A549 (cell line): ENCODE measurements at regions not wholly inside any gene's neighbourhood (a gene's known extent, or its start where the extent isn't known, plus 50 kb on each side); places are given as distances from the start of the nearest gene placed in this dataset.

Source experiments
- ATAC-seq, 2 experiments: fragments of 200-7000 bp in 1 of 2; fragments of >200 bp in 1 of 2; cut with Nextera tagmentation in 1 of 2; cut with Tn5 transposase in 1 of 2; 3 replicates each; pipeline versions ENCODE4 v1.8.0 to v1.9.1; 2018 to 2020; ENCODE audit warnings: mild to moderate bottlenecking in 1 of 2, moderate library complexity in 1 of 2
- CTCF ChIA-PET: fragments of 300-600 bp; sonication (Branson Sonifier 250); formaldehyde crosslinking; extraction: SDS; loops from one replicate; lab custom pipeline; 2021; ENCODE audit warnings: antibody characterized with exemption, inconsistent platforms; lab: Yijun Ruan, JAX
- POLR2A ChIA-PET: fragments of 350-600 bp; formaldehyde crosslinking; extraction: SDS; loops from one replicate; lab custom pipeline; 2021; ENCODE audit warnings: antibody characterized with exemption, inconsistent platforms; lab: Yijun Ruan, JAX
- DNase-seq, 2 experiments: peaks; one replicate each; pipeline versions ENCODE4 v3.0.0 to v3.0.0-alpha.2; 2011 to 2016; ENCODE audit warnings: low read depth in 1 of 2, low spot score in 1 of 2
- FAIRE-seq: peaks from 2 replicates; lab custom pipeline; 2011; peaks lifted over from hg19 to GRCh38; lab: Jason Lieb, UNC
- H3K27ac ChIP-seq, 2 experiments: fragments of >200 bp; sonication (Bioruptor Twin); formaldehyde crosslinking; 3 replicates each; pipeline ENCODE4 v1.5.1; 2016 to 2017
- H3K4me1 ChIP-seq: fragments of >200 bp; sonication (Bioruptor Twin); formaldehyde crosslinking; 3 replicates; pipeline ENCODE4 v1.6.1; 2016
- H3K4me2 ChIP-seq: fragments of >200 bp; sonication (Bioruptor Twin); formaldehyde crosslinking; 3 replicates; pipeline ENCODE4 v1.6.1; 2016
- H3K4me3 ChIP-seq: fragments of >200 bp; sonication (Bioruptor Twin); formaldehyde crosslinking; 3 replicates; pipeline ENCODE4 v1.5.1; 2016
- H3K9me3 ChIP-seq: fragments of >200 bp; sonication (Bioruptor Twin); formaldehyde crosslinking; 3 replicates; pipeline ENCODE4 v1.6.1; 2016
- CHD4 ChIP-seq: fragments of 200-600 bp; sonication (generic); IDR thresholded peaks from 2 replicates; pipeline ENCODE4 v1.6.1; 2016; ENCODE audit warnings: antibody characterized with exemption, mild to moderate bottlenecking, borderline replicate concordance
- EHMT2 ChIP-seq: fragments of 200-600 bp; sonication (generic); IDR thresholded peaks from 2 replicates; pipeline ENCODE4 v1.6.1; 2016; ENCODE audit warnings: antibody characterized with exemption, low read depth, mild to moderate bottlenecking, moderate library complexity
- FOSB ChIP-seq: fragments of 250-450 bp; sonication (Bioruptor Pico); IDR thresholded peaks from 2 replicates; pipeline ENCODE4 v1.5.0; 2020; ENCODE audit warnings: mild to moderate bottlenecking, moderate library complexity
- FOXS1 ChIP-seq: fragments of 250-450 bp; sonication (Bioruptor Pico); IDR thresholded peaks from 2 replicates; pipeline ENCODE4 v1.5.0; 2020; ENCODE audit warnings: mild to moderate bottlenecking, moderate library complexity
- HDAC2 ChIP-seq: fragments of 200-600 bp; sonication (generic); IDR thresholded peaks from 2 replicates; pipeline ENCODE4 v1.6.1; 2016
- HOXA7 ChIP-seq: fragments of 250-450 bp; sonication (Bioruptor Pico); IDR thresholded peaks from 2 replicates; pipeline ENCODE4 v1.5.0; 2020; ENCODE audit warnings: mild to moderate bottlenecking, moderate library complexity
- HOXB13 ChIP-seq: fragments of 250-450 bp; sonication (Bioruptor Pico); IDR thresholded peaks from 2 replicates; pipeline ENCODE4 v1.5.0; 2020; ENCODE audit warnings: low read depth, mild to moderate bottlenecking, moderate library complexity
- HOXB5 ChIP-seq: fragments of 250-450 bp; sonication (Bioruptor Pico); IDR thresholded peaks from 2 replicates; pipeline ENCODE4 v1.5.0; 2020; ENCODE audit warnings: mild to moderate bottlenecking, moderate library complexity
- JUNB ChIP-seq: fragments of >200 bp; sonication (Bioruptor Twin); formaldehyde crosslinking; IDR thresholded peaks from 2 replicates; pipeline ENCODE4 v1.6.1; 2016
- KDM5A ChIP-seq: fragments of 200-600 bp; sonication (generic); IDR thresholded peaks from 2 replicates; pipeline ENCODE4 v1.6.1; 2016; ENCODE audit warnings: antibody characterized with exemption, mild to moderate bottlenecking
- MAFK ChIP-seq: fragments of 450-650 bp; IDR thresholded peaks from 2 replicates; pipeline ENCODE4 v1.6.1; 2014; ENCODE audit not compliant: partially characterized antibody
- MAZ ChIP-seq: fragments of 150-350 bp; IDR thresholded peaks from 2 replicates; pipeline ENCODE4 v1.6.1; 2014; ENCODE audit warnings: antibody characterized with exemption, low read depth, low read length, borderline replicate concordance
- MYC ChIP-seq: IDR thresholded peaks from 2 replicates; pipeline ENCODE4 v1.6.1; 2012; ENCODE audit warnings: mild to moderate bottlenecking, inconsistent platforms, low read length, improper control_type of control experiment, borderline replicate concordance
- NPAS2 ChIP-seq: fragments of 250-450 bp; sonication (Bioruptor Pico); IDR thresholded peaks from 2 replicates; pipeline ENCODE4 v1.8.0; 2022; ENCODE audit warnings: mild to moderate bottlenecking, moderate library complexity, borderline replicate concordance
- PHF8 ChIP-seq: fragments of 200-600 bp; sonication (generic); IDR thresholded peaks from 2 replicates; pipeline ENCODE4 v1.6.1; 2016; ENCODE audit warnings: low read depth, mild to moderate bottlenecking, antibody characterized with exemption, moderate library complexity, borderline replicate concordance
- RAD21 ChIP-seq, 2 experiments: fragments of >200 bp in 1 of 2; sonication (Bioruptor Twin) in 1 of 2; formaldehyde crosslinking in 1 of 2; IDR thresholded peaks in 1 of 2; conservative IDR thresholded peaks in 1 of 2; 2 replicates in 1 of 2; 3 replicates in 1 of 2; pipeline ENCODE4 v1.6.1; 2012 to 2018; ENCODE audit warnings: inconsistent platforms in 1 of 2
- REST ChIP-seq: fragments of 200-600 bp; sonication (generic); IDR thresholded peaks from 2 replicates; pipeline ENCODE4 v1.6.1; 2016; ENCODE audit warnings: antibody characterized with exemption, mild to moderate bottlenecking, moderate library complexity
- RFX5 ChIP-seq: fragments of 450-650 bp; IDR thresholded peaks from 2 replicates; pipeline ENCODE4 v1.7.1; 2014; ENCODE audit warnings: antibody characterized with exemption, mild to moderate bottlenecking, moderate library complexity
- SMC3 ChIP-seq: fragments of >200 bp; sonication (Bioruptor Twin); formaldehyde crosslinking; IDR thresholded peaks from 3 replicates; pipeline ENCODE4 v1.6.1; 2018; ENCODE audit warnings: inconsistent platforms
- SREBF2 ChIP-seq: fragments of 450-650 bp; IDR thresholded peaks from 2 replicates; pipeline ENCODE4 v1.6.1; 2014; ENCODE audit warnings: mild to moderate bottlenecking, moderate library complexity
- USF2 ChIP-seq: fragments of 450-650 bp; IDR thresholded peaks from 2 replicates; pipeline ENCODE4 v1.6.1; 2014; ENCODE audit warnings: antibody characterized with exemption
- ZC3H11A ChIP-seq: fragments of 450-650 bp; IDR thresholded peaks from 2 replicates; pipeline ENCODE4 v1.6.1; 2014; ENCODE audit warnings: antibody characterized with exemption, mild to moderate bottlenecking
- ZSCAN20 ChIP-seq: fragments of 250-450 bp; sonication (Bioruptor Pico); IDR thresholded peaks from 2 replicates; pipeline ENCODE4 v1.8.0; 2022; ENCODE audit warnings: mild to moderate bottlenecking, moderate library complexity
- WGBS: methylation state at CpG from one replicate; pipeline ENCODE4 v1.1.6; 2017; ENCODE audit errors: missing lambda C conversion rate; 5-methylcytosine and 5-hydroxymethylcytosine counted together
- TF ChIP-seq, protein P1 (sequence below): IDR thresholded peaks from 2 replicates; pipeline ENCODE4 v1.6.1; 2012; ENCODE audit warnings: low read depth, borderline replicate concordance
- TF ChIP-seq, protein P2 (sequence below): fragments of 250-450 bp; sonication (Bioruptor Pico); IDR thresholded peaks from 2 replicates; pipeline ENCODE4 v1.5.0; 2020; ENCODE audit warnings: low read depth, mild to moderate bottlenecking, moderate library complexity
- TF ChIP-seq, protein P3 (sequence below): IDR thresholded peaks from 2 replicates; pipeline ENCODE4 v1.6.1; 2012

- Histone ChIP-seq H3K27ac (no peak overlapping the region), H3K4me2 (no peak overlapping the region), H3K4me3 (no peak overlapping the region), H3K9me3 (no peaks in the 10 kb centered on the region), H3K4me1 (no peaks in the 10 kb centered on the region)
- ATAC-seq (no peak), FAIRE-seq (no peak), DNase-seq (no peak)
- no peak for TF ChIP-seq RFX5
- TF ChIP-seq JUNB = no peak
- no peak for TF ChIP-seq MYC
- no peak for TF ChIP-seq NPAS2 (CRISPR knock-in tag)
- TF ChIP-seq, protein P1, sequence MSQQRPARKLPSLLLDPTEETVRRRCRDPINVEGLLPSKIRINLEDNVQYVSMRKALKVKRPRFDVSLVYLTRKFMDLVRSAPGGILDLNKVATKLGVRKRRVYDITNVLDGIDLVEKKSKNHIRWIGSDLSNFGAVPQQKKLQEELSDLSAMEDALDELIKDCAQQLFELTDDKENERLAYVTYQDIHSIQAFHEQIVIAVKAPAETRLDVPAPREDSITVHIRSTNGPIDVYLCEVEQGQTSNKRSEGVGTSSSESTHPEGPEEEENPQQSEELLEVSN = no peak
- TF ChIP-seq RAD21 (conservative IDR thresholded peaks at IDR 0.05 in 1 of 2, IDR thresholded peaks at IDR 0.05 in 1 of 2) = no peak
- TF ChIP-seq ZSCAN20 (CRISPR knock-in tag) = no peak
- TF ChIP-seq, protein P2, sequence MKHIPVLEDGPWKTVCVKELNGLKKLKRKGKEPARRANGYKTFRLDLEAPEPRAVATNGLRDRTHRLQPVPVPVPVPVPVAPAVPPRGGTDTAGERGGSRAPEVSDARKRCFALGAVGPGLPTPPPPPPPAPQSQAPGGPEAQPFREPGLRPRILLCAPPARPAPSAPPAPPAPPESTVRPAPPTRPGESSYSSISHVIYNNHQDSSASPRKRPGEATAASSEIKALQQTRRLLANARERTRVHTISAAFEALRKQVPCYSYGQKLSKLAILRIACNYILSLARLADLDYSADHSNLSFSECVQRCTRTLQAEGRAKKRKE (CRISPR knock-in tag) = no peak
- TF ChIP-seq HOXB13 = no peak
- TF ChIP-seq, protein P3, sequence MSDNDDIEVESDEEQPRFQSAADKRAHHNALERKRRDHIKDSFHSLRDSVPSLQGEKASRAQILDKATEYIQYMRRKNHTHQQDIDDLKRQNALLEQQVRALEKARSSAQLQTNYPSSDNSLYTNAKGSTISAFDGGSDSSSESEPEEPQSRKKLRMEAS = no peak
- TF ChIP-seq HOXB5 (CRISPR knock-in tag) = no peak
- TF ChIP-seq KDM5A = no peak
- no peak for TF ChIP-seq CHD4
- no peak for TF ChIP-seq FOXS1 (CRISPR knock-in tag)
- WGBS = 46% methylated on average over 14 of the region's 14 CpGs
- CTCF ChIA-PET = interaction anchor here (1.0 to 1.3 kb wide), 2 partner anchors 17 to 40 kb away, joined by 3 read pairs; no protein-coding TSS in a partner anchor
- POLR2A ChIA-PET = no interaction called here
Observed at GRCh38 chr17:11094331-11094730, 146.7 kb upstream of the SHISA6 start.

GRCh38 chr17:11086646-11087340 is 154.2 kb upstream of the SHISA6 start:
- Histone ChIP-seq H3K4me3 (no peak overlapping the region), H3K4me1 (no peaks in the 10 kb centered on the region), H3K27ac (no peak overlapping the region), H3K4me2 (no peak overlapping the region), H3K9me3 (no peaks in the 10 kb centered on the region; the same call in 2 of the 3 replicates)
- FAIRE-seq (no peak), DNase-seq (no peak), ATAC-seq (no peak)
- ChIA-PET CTCF (no interaction called here), POLR2A (no interaction called here)
- 10% methylated on average over 8 of the region's 8 CpGs for WGBS
- no peak for TF ChIP-seq EHMT2
- no peak for TF ChIP-seq PHF8
- TF ChIP-seq SREBF2 = no peak
- TF ChIP-seq ZC3H11A = no peak
- no peak for TF ChIP-seq RFX5
- no peak for TF ChIP-seq MYC
- no peak for TF ChIP-seq FOSB (CRISPR knock-in tag)
- no peak for TF ChIP-seq HOXA7
- no peak for TF ChIP-seq MAFK
- TF ChIP-seq REST = no peak
- no peak for TF ChIP-seq CHD4
- no peak for TF ChIP-seq FOXS1 (CRISPR knock-in tag)
- no peak for TF ChIP-seq JUNB
- TF ChIP-seq, protein P1 = no peak
- no peak for TF ChIP-seq MAZ
- TF ChIP-seq, protein P3 = no peak
- TF ChIP-seq SMC3 = no peak
- TF ChIP-seq USF2 = no peak
- no peak for TF ChIP-seq HDAC2
